ENCODE measurements at regions not wholly inside any gene's neighbourhood (a gene's known extent, or its start where the extent isn't known, plus 50 kb on each side); places are given as distances from the start of the nearest gene placed in this dataset.

DNA sequence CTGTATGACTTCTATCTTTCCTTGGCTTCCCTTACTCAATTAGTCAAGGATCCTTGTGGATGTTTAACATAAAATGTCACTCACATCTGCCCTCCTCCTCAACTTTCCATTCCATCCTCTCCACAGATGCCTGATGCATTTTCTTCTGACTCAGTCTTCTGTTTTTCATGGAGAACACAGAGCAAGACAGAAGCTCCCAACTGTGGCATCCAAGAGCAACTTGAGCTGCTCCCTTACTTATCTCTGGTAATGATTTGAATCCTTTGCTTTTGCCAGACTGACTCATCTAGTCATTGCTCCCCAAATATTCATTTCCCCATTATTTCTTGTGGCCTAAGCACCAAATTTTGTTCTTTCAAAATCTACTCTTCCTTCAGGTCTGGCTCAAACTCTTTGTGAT lies 120.6 kb downstream of the LYPLAL1 start:
- no peak for DNase-seq (ENCODE audit: low read depth, low spot score)
- H3K9ac ChIP-seq (ENCODE audit: control insufficient read depth, extremely low read depth, insufficient read depth, low read length), result no peak overlapping the region
- no peak overlapping the region for H3K4me2 ChIP-seq (ENCODE audit: control insufficient read depth, extremely low read depth, insufficient read depth, low read depth, low read length)
- no peaks in the 10 kb centered on the region for H3K4me1 ChIP-seq (ENCODE audit: control insufficient read depth, extremely low read depth, insufficient read depth, low read length)
- peaks cover 0 to 1% of the 10 kb centered on the region in 2 experiments for H3K36me3 ChIP-seq (ENCODE audit: control insufficient read depth in 2 of 2, extremely low read depth in 1 of 2, insufficient read depth in 2 of 2, low read length in 2 of 2)
- no peak overlapping the region for H2AFZ ChIP-seq (ENCODE audit: control insufficient read depth, low read length)
- no peaks in the 10 kb centered on the region for H3K9me3 ChIP-seq (ENCODE audit: control insufficient read depth, low read depth, low read length)
- no peaks in the 10 kb centered on the region for H4K20me1 ChIP-seq (ENCODE audit: control insufficient read depth, extremely low read depth, insufficient read depth, low read length)
- H3K4me3 ChIP-seq (ENCODE audit: control insufficient read depth in 2 of 3, extremely low read depth in 1 of 3, insufficient read depth in 2 of 3, low read depth in 1 of 3, low read length in 3 of 3), result no peak overlapping the region
- H3K27me3 ChIP-seq (ENCODE audit: control insufficient read depth, extremely low read depth, insufficient read depth, low read length), result peaks cover 15% of the 10 kb centered on the region
- no peaks in the 10 kb centered on the region for H3K9me1 ChIP-seq (ENCODE audit: control insufficient read depth, extremely low read depth, insufficient read depth, low read length)
- dilution Hi-C loops (cut with MboI; ENCODE audit: extremely low pct_ligation_motif_present, low sequenced_read_pairs), result no loop called here
- no peak for FAIRE-seq
- no peaks in the 10 kb centered on the region for H3K79me2 ChIP-seq (ENCODE audit: control insufficient read depth, insufficient read depth, low read length)
- H3K27ac ChIP-seq (ENCODE audit: control insufficient read depth, insufficient read depth, low read length), result no peak overlapping the region
- TF ChIP-seq, protein P1, sequence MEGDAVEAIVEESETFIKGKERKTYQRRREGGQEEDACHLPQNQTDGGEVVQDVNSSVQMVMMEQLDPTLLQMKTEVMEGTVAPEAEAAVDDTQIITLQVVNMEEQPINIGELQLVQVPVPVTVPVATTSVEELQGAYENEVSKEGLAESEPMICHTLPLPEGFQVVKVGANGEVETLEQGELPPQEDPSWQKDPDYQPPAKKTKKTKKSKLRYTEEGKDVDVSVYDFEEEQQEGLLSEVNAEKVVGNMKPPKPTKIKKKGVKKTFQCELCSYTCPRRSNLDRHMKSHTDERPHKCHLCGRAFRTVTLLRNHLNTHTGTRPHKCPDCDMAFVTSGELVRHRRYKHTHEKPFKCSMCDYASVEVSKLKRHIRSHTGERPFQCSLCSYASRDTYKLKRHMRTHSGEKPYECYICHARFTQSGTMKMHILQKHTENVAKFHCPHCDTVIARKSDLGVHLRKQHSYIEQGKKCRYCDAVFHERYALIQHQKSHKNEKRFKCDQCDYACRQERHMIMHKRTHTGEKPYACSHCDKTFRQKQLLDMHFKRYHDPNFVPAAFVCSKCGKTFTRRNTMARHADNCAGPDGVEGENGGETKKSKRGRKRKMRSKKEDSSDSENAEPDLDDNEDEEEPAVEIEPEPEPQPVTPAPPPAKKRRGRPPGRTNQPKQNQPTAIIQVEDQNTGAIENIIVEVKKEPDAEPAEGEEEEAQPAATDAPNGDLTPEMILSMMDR (optimal IDR thresholded peaks at IDR 0.05 in 1 of 3, IDR thresholded peaks at IDR 0.05 in 1 of 3, conservative IDR thresholded peaks at IDR 0.05 in 1 of 3; ENCODE audit: extremely low read depth in 1 of 3, insufficient read depth in 2 of 3, low read length in 3 of 3), result no peak
- no peak for TF ChIP-seq EZH2 (IDR thresholded peaks at IDR 0.05; ENCODE audit: low read length)

DNA sequence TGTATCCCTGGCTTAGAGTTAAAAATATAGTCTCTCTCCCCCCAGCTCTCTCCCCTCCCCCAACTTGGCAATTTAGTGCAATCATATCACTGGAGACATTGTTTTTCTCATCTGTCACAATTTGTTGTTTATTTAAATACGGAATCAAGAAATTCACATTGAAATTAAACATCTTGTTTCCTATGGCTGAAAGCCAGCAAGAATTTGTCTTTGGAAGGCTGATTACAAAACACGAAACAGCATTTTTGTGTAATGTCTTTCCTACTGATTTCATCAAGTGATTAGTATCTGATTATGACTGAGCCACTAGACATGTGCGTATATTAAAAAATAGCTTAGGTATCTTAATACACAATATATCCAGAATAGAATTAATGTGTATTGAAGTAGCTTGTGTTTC lies 119.7 kb downstream of the LYPLAL1 start:
- dilution Hi-C loops (cut with MboI; ENCODE audit: extremely low pct_ligation_motif_present, low sequenced_read_pairs), result no loop called here
- FAIRE-seq, result no peak

More for the DNA sequence above, 119.7 kb downstream of the LYPLAL1 start:
- Histone ChIP-seq H3K4me3 (ENCODE audit: control insufficient read depth in 2 of 3, extremely low read depth in 1 of 3, insufficient read depth in 2 of 3, low read depth in 1 of 3, low read length in 3 of 3) (no peak overlapping the region), H3K4me1 (ENCODE audit: control insufficient read depth, extremely low read depth, insufficient read depth, low read length) (no peaks in the 10 kb centered on the region), H3K4me2 (ENCODE audit: control insufficient read depth, extremely low read depth, insufficient read depth, low read depth, low read length) (no peak overlapping the region), H3K36me3 (ENCODE audit: control insufficient read depth in 2 of 2, extremely low read depth in 1 of 2, insufficient read depth in 2 of 2, low read length in 2 of 2) (peaks cover 0 to 1% of the 10 kb centered on the region in 2 experiments), H3K27me3 (ENCODE audit: control insufficient read depth, extremely low read depth, insufficient read depth, low read length) (peaks cover 15% of the 10 kb centered on the region), H2AFZ (ENCODE audit: control insufficient read depth, low read length) (no peak overlapping the region), H4K20me1 (ENCODE audit: control insufficient read depth, extremely low read depth, insufficient read depth, low read length) (no peaks in the 10 kb centered on the region), H3K9me1 (ENCODE audit: control insufficient read depth, extremely low read depth, insufficient read depth, low read length) (no peaks in the 10 kb centered on the region), H3K27ac (ENCODE audit: control insufficient read depth, insufficient read depth, low read length) (no peak overlapping the region), H3K9me3 (ENCODE audit: control insufficient read depth, low read depth, low read length) (no peaks in the 10 kb centered on the region), H3K79me2 (ENCODE audit: control insufficient read depth, insufficient read depth, low read length) (no peaks in the 10 kb centered on the region), H3K9ac (ENCODE audit: control insufficient read depth, extremely low read depth, insufficient read depth, low read length) (no peak overlapping the region)
- DNase-seq (ENCODE audit: low read depth, low spot score), result no peak
- TF ChIP-seq EZH2 (IDR thresholded peaks at IDR 0.05; ENCODE audit: low read length), result no peak
- TF ChIP-seq, protein P1 (optimal IDR thresholded peaks at IDR 0.05 in 1 of 3, IDR thresholded peaks at IDR 0.05 in 1 of 3, conservative IDR thresholded peaks at IDR 0.05 in 1 of 3; ENCODE audit: extremely low read depth in 1 of 3, insufficient read depth in 2 of 3, low read length in 3 of 3), result no peak
